ENCODE measurements at regions not wholly inside any gene's neighbourhood (a gene's known extent, or its start where the extent isn't known, plus 50 kb on each side); places are given as distances from the start of the nearest gene placed in this dataset.

DNA sequence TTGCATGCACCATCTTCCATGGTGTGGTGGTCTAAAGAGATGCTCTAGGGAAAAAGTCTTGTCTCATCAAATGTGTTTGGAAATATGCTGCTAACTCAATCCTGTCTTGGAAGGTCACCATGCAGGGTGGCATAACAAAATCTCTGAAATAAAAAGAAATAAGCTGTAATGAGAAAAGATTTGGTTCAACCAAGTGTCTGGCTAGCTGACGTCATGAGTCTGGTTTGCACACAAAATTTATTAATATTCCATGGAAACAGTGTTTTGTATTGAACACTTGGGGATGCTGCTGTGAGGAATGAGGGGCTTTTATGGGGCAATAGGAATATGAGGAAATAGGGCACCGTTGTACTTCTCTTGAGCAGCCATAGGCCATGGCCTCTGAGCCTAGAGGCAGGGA, 575.7 kb upstream of the CDH5 start (continued):
- TF ChIP-seq, protein P1, sequence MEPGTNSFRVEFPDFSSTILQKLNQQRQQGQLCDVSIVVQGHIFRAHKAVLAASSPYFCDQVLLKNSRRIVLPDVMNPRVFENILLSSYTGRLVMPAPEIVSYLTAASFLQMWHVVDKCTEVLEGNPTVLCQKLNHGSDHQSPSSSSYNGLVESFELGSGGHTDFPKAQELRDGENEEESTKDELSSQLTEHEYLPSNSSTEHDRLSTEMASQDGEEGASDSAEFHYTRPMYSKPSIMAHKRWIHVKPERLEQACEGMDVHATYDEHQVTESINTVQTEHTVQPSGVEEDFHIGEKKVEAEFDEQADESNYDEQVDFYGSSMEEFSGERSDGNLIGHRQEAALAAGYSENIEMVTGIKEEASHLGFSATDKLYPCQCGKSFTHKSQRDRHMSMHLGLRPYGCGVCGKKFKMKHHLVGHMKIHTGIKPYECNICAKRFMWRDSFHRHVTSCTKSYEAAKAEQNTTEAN (CRISPR knock-in tag; IDR thresholded peaks at IDR 0.05) = no peak
- TF ChIP-seq NR2C2 (CRISPR knock-in tag; IDR thresholded peaks at IDR 0.05) = no peak
- TF ChIP-seq ZNF138 (CRISPR knock-in tag; conservative IDR thresholded peaks at IDR 0.05) = no peak
- TF ChIP-seq SMAD4 (CRISPR knock-in tag; IDR thresholded peaks at IDR 0.05) = no peak

DNA sequence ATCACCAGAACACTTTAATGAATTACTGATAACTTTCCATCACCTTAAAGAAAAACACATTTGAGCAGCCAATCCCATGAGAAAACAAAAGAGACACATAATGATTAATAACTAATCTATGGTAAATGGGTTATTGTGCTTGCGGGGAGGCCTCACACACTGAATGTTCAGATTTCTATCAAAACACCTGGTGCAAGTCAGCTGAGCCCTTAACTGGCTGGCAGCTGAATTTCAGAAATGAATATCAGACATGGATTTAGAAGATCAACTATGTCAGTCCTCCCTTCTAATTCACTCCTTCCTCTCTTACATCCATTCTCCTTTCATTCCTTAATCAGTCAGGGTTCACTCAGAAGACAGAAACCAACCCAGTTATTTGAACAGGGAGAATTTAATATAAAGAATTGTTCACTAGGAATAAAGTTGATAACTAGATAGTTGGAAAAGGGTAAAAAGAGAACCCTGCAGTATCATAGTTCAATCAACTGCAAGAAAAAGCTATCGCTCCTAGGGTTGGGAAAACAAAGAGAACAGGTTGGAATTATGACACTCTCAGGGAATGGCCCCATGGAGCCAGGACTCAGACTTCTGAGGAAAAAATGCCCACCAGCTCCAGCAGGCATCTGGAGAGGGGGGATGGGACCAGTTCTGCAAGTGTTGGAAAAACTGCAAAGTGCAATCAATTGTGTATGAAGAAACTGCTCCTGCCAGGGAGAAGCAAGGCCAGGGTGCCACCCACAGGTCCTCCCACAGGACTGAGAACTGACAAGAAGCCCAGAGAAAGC, 577.1 kb upstream of the CDH5 start:
- H3K9me3 Mint-ChIP-seq = no peaks in the 10 kb centered on the region

More for the DNA sequence above, 577.1 kb upstream of the CDH5 start:
- Mint-ChIP-seq H3K4me3 (no peak overlapping the region), H3K4me1 (peaks cover 8% of the 10 kb centered on the region), H3K27me3 (ENCODE audit: low read depth) (peaks cover 3% of the 10 kb centered on the region), H3K36me3 (no peaks in the 10 kb centered on the region), H3K27ac (no peak overlapping the region)
- no peak for ATAC-seq
- CTCF ChIA-PET = no interaction called here
- POLR2A ChIA-PET = no interaction called here
- no peak for DNase-seq (ENCODE audit: low spot score)
- no peak for TF ChIP-seq ZNF317 (CRISPR knock-in tag; IDR thresholded peaks at IDR 0.05; ENCODE audit: borderline replicate concordance, low read depth)
- TF ChIP-seq, protein P2, sequence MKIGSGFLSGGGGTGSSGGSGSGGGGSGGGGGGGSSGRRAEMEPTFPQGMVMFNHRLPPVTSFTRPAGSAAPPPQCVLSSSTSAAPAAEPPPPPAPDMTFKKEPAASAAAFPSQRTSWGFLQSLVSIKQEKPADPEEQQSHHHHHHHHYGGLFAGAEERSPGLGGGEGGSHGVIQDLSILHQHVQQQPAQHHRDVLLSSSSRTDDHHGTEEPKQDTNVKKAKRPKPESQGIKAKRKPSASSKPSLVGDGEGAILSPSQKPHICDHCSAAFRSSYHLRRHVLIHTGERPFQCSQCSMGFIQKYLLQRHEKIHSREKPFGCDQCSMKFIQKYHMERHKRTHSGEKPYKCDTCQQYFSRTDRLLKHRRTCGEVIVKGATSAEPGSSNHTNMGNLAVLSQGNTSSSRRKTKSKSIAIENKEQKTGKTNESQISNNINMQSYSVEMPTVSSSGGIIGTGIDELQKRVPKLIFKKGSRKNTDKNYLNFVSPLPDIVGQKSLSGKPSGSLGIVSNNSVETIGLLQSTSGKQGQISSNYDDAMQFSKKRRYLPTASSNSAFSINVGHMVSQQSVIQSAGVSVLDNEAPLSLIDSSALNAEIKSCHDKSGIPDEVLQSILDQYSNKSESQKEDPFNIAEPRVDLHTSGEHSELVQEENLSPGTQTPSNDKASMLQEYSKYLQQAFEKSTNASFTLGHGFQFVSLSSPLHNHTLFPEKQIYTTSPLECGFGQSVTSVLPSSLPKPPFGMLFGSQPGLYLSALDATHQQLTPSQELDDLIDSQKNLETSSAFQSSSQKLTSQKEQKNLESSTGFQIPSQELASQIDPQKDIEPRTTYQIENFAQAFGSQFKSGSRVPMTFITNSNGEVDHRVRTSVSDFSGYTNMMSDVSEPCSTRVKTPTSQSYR (CRISPR knock-in tag; IDR thresholded peaks at IDR 0.05) = no peak
- no peak for TF ChIP-seq TEAD1 (CRISPR knock-in tag; IDR thresholded peaks at IDR 0.05)
- no peak for TF ChIP-seq NR1H2 (CRISPR knock-in tag; IDR thresholded peaks at IDR 0.05)
- TF ChIP-seq, protein P3, sequence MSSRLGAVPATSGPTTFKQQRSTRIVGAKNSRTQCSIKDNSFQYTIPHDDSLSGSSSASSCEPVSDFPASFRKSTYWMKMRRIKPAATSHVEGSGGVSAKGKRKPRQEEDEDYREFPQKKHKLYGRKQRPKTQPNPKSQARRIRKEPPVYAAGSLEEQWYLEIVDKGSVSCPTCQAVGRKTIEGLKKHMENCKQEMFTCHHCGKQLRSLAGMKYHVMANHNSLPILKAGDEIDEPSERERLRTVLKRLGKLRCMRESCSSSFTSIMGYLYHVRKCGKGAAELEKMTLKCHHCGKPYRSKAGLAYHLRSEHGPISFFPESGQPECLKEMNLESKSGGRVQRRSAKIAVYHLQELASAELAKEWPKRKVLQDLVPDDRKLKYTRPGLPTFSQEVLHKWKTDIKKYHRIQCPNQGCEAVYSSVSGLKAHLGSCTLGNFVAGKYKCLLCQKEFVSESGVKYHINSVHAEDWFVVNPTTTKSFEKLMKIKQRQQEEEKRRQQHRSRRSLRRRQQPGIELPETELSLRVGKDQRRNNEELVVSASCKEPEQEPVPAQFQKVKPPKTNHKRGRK (CRISPR knock-in tag; IDR thresholded peaks at IDR 0.05; ENCODE audit: borderline replicate concordance) = no peak
- TF ChIP-seq SP1 (CRISPR knock-in tag; conservative IDR thresholded peaks at IDR 0.05) = no peak
- no peak for TF ChIP-seq ZNF219 (CRISPR knock-in tag; IDR thresholded peaks at IDR 0.05; ENCODE audit: borderline replicate concordance)
- TF ChIP-seq, protein P4, sequence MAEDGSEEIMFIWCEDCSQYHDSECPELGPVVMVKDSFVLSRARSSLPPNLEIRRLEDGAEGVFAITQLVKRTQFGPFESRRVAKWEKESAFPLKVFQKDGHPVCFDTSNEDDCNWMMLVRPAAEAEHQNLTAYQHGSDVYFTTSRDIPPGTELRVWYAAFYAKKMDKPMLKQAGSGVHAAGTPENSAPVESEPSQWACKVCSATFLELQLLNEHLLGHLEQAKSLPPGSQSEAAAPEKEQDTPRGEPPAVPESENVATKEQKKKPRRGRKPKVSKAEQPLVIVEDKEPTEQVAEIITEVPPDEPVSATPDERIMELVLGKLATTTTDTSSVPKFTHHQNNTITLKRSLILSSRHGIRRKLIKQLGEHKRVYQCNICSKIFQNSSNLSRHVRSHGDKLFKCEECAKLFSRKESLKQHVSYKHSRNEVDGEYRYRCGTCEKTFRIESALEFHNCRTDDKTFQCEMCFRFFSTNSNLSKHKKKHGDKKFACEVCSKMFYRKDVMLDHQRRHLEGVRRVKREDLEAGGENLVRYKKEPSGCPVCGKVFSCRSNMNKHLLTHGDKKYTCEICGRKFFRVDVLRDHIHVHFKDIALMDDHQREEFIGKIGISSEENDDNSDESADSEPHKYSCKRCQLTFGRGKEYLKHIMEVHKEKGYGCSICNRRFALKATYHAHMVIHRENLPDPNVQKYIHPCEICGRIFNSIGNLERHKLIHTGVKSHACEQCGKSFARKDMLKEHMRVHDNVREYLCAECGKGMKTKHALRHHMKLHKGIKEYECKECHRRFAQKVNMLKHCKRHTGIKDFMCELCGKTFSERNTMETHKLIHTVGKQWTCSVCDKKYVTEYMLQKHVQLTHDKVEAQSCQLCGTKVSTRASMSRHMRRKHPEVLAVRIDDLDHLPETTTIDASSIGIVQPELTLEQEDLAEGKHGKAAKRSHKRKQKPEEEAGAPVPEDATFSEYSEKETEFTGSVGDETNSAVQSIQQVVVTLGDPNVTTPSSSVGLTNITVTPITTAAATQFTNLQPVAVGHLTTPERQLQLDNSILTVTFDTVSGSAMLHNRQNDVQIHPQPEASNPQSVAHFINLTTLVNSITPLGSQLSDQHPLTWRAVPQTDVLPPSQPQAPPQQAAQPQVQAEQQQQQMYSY (CRISPR knock-in tag; IDR thresholded peaks at IDR 0.05) = no peak
- TF ChIP-seq, protein P5, sequence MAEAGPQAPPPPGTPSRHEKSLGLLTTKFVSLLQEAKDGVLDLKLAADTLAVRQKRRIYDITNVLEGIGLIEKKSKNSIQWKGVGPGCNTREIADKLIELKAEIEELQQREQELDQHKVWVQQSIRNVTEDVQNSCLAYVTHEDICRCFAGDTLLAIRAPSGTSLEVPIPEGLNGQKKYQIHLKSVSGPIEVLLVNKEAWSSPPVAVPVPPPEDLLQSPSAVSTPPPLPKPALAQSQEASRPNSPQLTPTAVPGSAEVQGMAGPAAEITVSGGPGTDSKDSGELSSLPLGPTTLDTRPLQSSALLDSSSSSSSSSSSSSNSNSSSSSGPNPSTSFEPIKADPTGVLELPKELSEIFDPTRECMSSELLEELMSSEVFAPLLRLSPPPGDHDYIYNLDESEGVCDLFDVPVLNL (CRISPR knock-in tag; IDR thresholded peaks at IDR 0.05; ENCODE audit: borderline replicate concordance, low read depth) = no peak
- no peak for TF ChIP-seq NR2C2 (CRISPR knock-in tag; IDR thresholded peaks at IDR 0.05)
- no peak for TF ChIP-seq GABPB1 (CRISPR knock-in tag; IDR thresholded peaks at IDR 0.05)

Measured in WTC11 (cell line).